Keratinocyte (primary cell): ENCODE measurements at regions not wholly inside any gene's neighbourhood (a gene's known extent, or its start where the extent isn't known, plus 50 kb on each side); places are given as distances from the start of the nearest gene placed in this dataset.

ENCODE experiments used
- DNase-seq: peaks from one replicate; pipeline ENCODE4 v3.0.0-alpha.2; 2011; ENCODE audit warnings: low read depth, missing footprints, low spot score
- FAIRE-seq: peaks from 2 replicates; lab custom pipeline; 2011; peaks lifted over from hg19 to GRCh38; lab: Jason Lieb, UNC
- H2AFZ ChIP-seq: 2 replicates; pipeline ENCODE4 v1.6.0; 2012; ENCODE audit warnings: low read length, control low read depth, inconsistent platforms; ENCODE audit not compliant: control insufficient read depth
- H3K27ac ChIP-seq: 2 replicates; pipeline ENCODE4 v1.5.1; 2011; ENCODE audit warnings: low read length; ENCODE audit not compliant: control insufficient read depth, insufficient read depth
- H3K27me3 ChIP-seq: 3 replicates; pipeline ENCODE4 v1.6.0; 2011; ENCODE audit warnings: low read length; ENCODE audit not compliant: control insufficient read depth, insufficient read depth; ENCODE audit errors: extremely low read depth
- H3K36me3 ChIP-seq, 2 experiments: 2 replicates in 1 of 2; 3 replicates in 1 of 2; pipeline ENCODE4 v1.5.1; 2011; ENCODE audit warnings: low read length in 2 of 2, mild to moderate bottlenecking in 1 of 2; ENCODE audit not compliant: control insufficient read depth in 2 of 2, insufficient read depth in 2 of 2; ENCODE audit errors: extremely low read depth in 1 of 2
- H3K4me1 ChIP-seq: 3 replicates; pipeline ENCODE4 v1.5.1; 2011; ENCODE audit warnings: low read length; ENCODE audit not compliant: control insufficient read depth, insufficient read depth; ENCODE audit errors: extremely low read depth
- H3K4me2 ChIP-seq: 3 replicates; pipeline ENCODE4 v1.6.0; 2011; ENCODE audit warnings: low read depth, low read length; ENCODE audit not compliant: control insufficient read depth, insufficient read depth; ENCODE audit errors: extremely low read depth
- H3K4me3 ChIP-seq, 3 experiments: fragments of 200-600 bp in 1 of 3; sonication (generic) in 1 of 3; 2 replicates in 2 of 3; 3 replicates in 1 of 3; pipeline ENCODE4 v1.5.1; 2011 to 2016; ENCODE audit warnings: low read length in 3 of 3, mild to moderate bottlenecking in 3 of 3, control low read depth in 2 of 3, inconsistent platforms in 1 of 3, low read depth in 1 of 3, mixed read lengths in 1 of 3, mixed run types in 1 of 3, moderate library complexity in 1 of 3; ENCODE audit not compliant: control insufficient read depth in 2 of 3, insufficient read depth in 2 of 3; ENCODE audit errors: extremely low read depth in 1 of 3
- H3K79me2 ChIP-seq: 2 replicates; pipeline ENCODE4 v1.6.0; 2012; ENCODE audit warnings: low read length; ENCODE audit not compliant: control insufficient read depth, insufficient read depth
- H3K9ac ChIP-seq: 3 replicates; pipeline ENCODE4 v1.6.0; 2011; ENCODE audit warnings: low read length; ENCODE audit not compliant: control insufficient read depth, insufficient read depth; ENCODE audit errors: extremely low read depth
- H3K9me1 ChIP-seq: 3 replicates; pipeline ENCODE4 v1.6.0; 2011; ENCODE audit warnings: low read length; ENCODE audit not compliant: control insufficient read depth, insufficient read depth; ENCODE audit errors: extremely low read depth
- H3K9me3 ChIP-seq: 2 replicates; pipeline ENCODE4 v1.5.1; 2012; ENCODE audit warnings: low read depth, low read length; ENCODE audit not compliant: control insufficient read depth
- H4K20me1 ChIP-seq: 3 replicates; pipeline ENCODE4 v1.6.0; 2011; ENCODE audit warnings: low read length; ENCODE audit not compliant: control insufficient read depth, insufficient read depth; ENCODE audit errors: extremely low read depth
- CTCF ChIP-seq, 3 experiments: IDR thresholded peaks in 1 of 3; conservative IDR thresholded peaks in 1 of 3; optimal IDR thresholded peaks in 1 of 3; 2 replicates in 2 of 3; 3 replicates in 1 of 3; pipeline versions ENCODE3 to v1.5.1; 2011; ENCODE audit warnings: low read length in 3 of 3, mild to moderate bottlenecking in 3 of 3, moderate library complexity in 2 of 3, control low read depth in 1 of 3, inconsistent platforms in 1 of 3; ENCODE audit not compliant: insufficient read depth in 2 of 3; ENCODE audit errors: extremely low read depth in 1 of 3
- EZH2 ChIP-seq: IDR thresholded peaks from one replicate; pipeline ENCODE4 v1.6.1; 2012; ENCODE audit warnings: inconsistent platforms, mild to moderate bottlenecking, low read length, moderate library complexity
- dilution Hi-C: fragments of 300-500 bp; cut with MboI; formaldehyde crosslinking; loops from one replicate; pipeline ENCODE4 v1.7.0; 2020; ENCODE audit warnings: low sequenced_read_pairs; ENCODE audit not compliant: extremely low pct_ligation_motif_present

DNA sequence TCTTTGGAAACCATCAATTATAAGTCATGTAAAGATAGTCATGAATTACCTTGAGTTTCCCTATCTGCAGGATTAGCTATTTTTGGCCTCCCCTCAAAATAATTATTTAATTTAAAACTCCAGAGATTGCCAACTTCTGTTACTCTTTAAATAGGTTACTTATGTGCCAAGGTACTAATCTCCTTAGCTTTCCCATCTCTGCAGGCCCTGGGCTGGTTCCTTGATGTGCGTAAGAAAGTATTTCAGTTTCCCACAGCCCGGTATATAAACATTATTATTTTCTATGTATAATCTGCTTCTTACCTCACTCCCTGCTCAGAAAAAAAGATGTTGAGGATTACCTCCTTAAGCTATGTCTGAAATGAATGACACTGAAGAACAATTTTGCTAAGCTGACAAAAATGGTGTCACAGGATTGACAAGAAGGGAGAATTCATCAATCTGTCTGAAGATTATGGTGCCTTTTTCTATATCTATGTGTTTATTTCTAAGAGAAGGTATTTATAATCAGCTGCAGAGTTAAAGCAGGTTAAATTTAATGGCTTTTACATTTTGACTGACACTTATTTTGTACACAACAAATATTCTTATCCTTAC is 1697.2 kb upstream of the PCDH20 start:
- TF ChIP-seq EZH2 = no peak
- no peak for TF ChIP-seq CTCF (optimal IDR thresholded peaks at IDR 0.05 in 1 of 3, IDR thresholded peaks at IDR 0.05 in 1 of 3, conservative IDR thresholded peaks at IDR 0.05 in 1 of 3; ENCODE audit: extremely low read depth in 1 of 3, insufficient read depth in 2 of 3, low read length in 3 of 3)
- Histone ChIP-seq H3K9me3 (peaks cover 2% of the 10 kb centered on the region), H3K27ac (no peak overlapping the region), H3K9ac (no peak overlapping the region), H4K20me1 (no peaks in the 10 kb centered on the region), H3K27me3 (no peaks in the 10 kb centered on the region), H3K4me1 (no peaks in the 10 kb centered on the region), H3K9me1 (no peaks in the 10 kb centered on the region), H3K79me2 (no peaks in the 10 kb centered on the region), H3K4me2 (no peak overlapping the region), H3K36me3 (no peaks in the 10 kb centered on the region), H3K4me3 (no peak overlapping the region), H2AFZ (no peak overlapping the region)
- FAIRE-seq = no peak
- DNase-seq = no peak
- dilution Hi-C loops = no loop called here

GRCh38 chr13:63110466-63110865 is 1694.8 kb upstream of the PCDH20 start:
- H3K4me3 ChIP-seq = no peak overlapping the region
- no peak overlapping the region for H2AFZ ChIP-seq
- dilution Hi-C loops = no loop called here
- no peak overlapping the region for H3K9ac ChIP-seq
- FAIRE-seq = no peak
- no peaks in the 10 kb centered on the region for H3K4me1 ChIP-seq
- no peaks in the 10 kb centered on the region for H3K9me3 ChIP-seq
- no peak overlapping the region for H3K27ac ChIP-seq
- no peaks in the 10 kb centered on the region for H3K36me3 ChIP-seq
- H3K27me3 ChIP-seq = no peaks in the 10 kb centered on the region
- H4K20me1 ChIP-seq = no peaks in the 10 kb centered on the region
- H3K4me2 ChIP-seq = no peak overlapping the region
- no peak for DNase-seq
- TF ChIP-seq CTCF (optimal IDR thresholded peaks at IDR 0.05 in 1 of 3, IDR thresholded peaks at IDR 0.05 in 1 of 3, conservative IDR thresholded peaks at IDR 0.05 in 1 of 3; ENCODE audit: extremely low read depth in 1 of 3, insufficient read depth in 2 of 3, low read length in 3 of 3) = no peak
- TF ChIP-seq EZH2 = no peak
- no peaks in the 10 kb centered on the region for H3K79me2 ChIP-seq
- no peaks in the 10 kb centered on the region for H3K9me1 ChIP-seq
